ACC112 (cell line): ENCODE measurements at regions not wholly inside any gene's neighbourhood (a gene's known extent, or its start where the extent isn't known, plus 50 kb on each side); places are given as distances from the start of the nearest gene placed in this dataset.

Experiments used
- H2AFZ ChIP-seq: fragments of 200-600 bp; sonication (generic); one replicate; pipeline ENCODE4 v1.6.0; 2017; ENCODE audit warnings: antibody characterized with exemption, low read length; ENCODE audit not compliant: unreplicated experiment
- H3K27ac ChIP-seq: fragments of 200-600 bp; sonication (generic); 2 replicates; pipeline ENCODE4 v1.5.1; 2014; ENCODE audit warnings: low read depth, mild to moderate bottlenecking, antibody characterized with exemption, low read length, moderate library complexity
- H3K27me3 ChIP-seq: fragments of 200-600 bp; sonication (generic); 2 replicates; pipeline ENCODE4 v1.6.1; 2014; ENCODE audit warnings: mild to moderate bottlenecking, antibody characterized with exemption, low read length, moderate library complexity, mixed read lengths; ENCODE audit not compliant: insufficient read depth
- H3K36me3 ChIP-seq: fragments of 200-600 bp; sonication (generic); 2 replicates; pipeline ENCODE4 v1.6.1; 2016; ENCODE audit warnings: mild to moderate bottlenecking, antibody characterized with exemption, low read length, moderate library complexity, mixed read lengths; ENCODE audit not compliant: insufficient read depth
- H3K4me1 ChIP-seq: fragments of 200-600 bp; sonication (generic); one replicate; pipeline ENCODE4 v1.6.1; 2016; ENCODE audit warnings: low read length, mixed read lengths; ENCODE audit not compliant: insufficient read depth, unreplicated experiment, control insufficient read depth
- H3K4me3 ChIP-seq: fragments of 200-600 bp; sonication (generic); 2 replicates; pipeline ENCODE4 v1.5.1; 2014; ENCODE audit warnings: mild to moderate bottlenecking, low read depth, low read length
- H3K79me2 ChIP-seq: fragments of 200-600 bp; sonication (generic); one replicate; pipeline ENCODE4 v1.6.0; 2016; ENCODE audit warnings: low read length; ENCODE audit not compliant: control insufficient read depth, unreplicated experiment, insufficient read depth

- H3K79me2 ChIP-seq: no peaks in the 10 kb centered on the region
- H3K27ac ChIP-seq: no peak overlapping the region
- H3K27me3 ChIP-seq: peaks cover 63% of the 10 kb centered on the region
- H3K4me3 ChIP-seq: no peak overlapping the region
- H2AFZ ChIP-seq: no peak overlapping the region
- H3K36me3 ChIP-seq: no peaks in the 10 kb centered on the region
- H3K4me1 ChIP-seq: no peaks in the 10 kb centered on the region
Observed at GRCh38 chr14:96663076-96663475, 134.1 kb upstream of the VRK1 start.

GRCh38 chr14:96663491-96664067 lies 133.6 kb upstream of the VRK1 start:
- Histone ChIP-seq H3K27ac (no peak overlapping the region), H3K4me3 (no peak overlapping the region), H3K36me3 (no peaks in the 10 kb centered on the region), H3K4me1 (no peaks in the 10 kb centered on the region), H3K27me3 (peaks cover 63% of the 10 kb centered on the region), H3K79me2 (no peaks in the 10 kb centered on the region), H2AFZ (no peak overlapping the region)

- Histone ChIP-seq H3K36me3 (no peaks in the 10 kb centered on the region), H3K79me2 (no peaks in the 10 kb centered on the region), H3K4me1 (no peaks in the 10 kb centered on the region), H2AFZ (no peak overlapping the region), H3K27ac (no peak overlapping the region), H3K27me3 (peaks cover 46% of the 10 kb centered on the region), H3K4me3 (no peak overlapping the region)
Observed at GRCh38 chr14:96666088-96666487, 131.1 kb upstream of the VRK1 start.

- Histone ChIP-seq H2AFZ (no peak overlapping the region), H3K79me2 (no peaks in the 10 kb centered on the region), H3K27ac (no peak overlapping the region), H3K27me3 (peaks cover 11% of the 10 kb centered on the region), H3K4me3 (no peak overlapping the region), H3K36me3 (no peaks in the 10 kb centered on the region), H3K4me1 (no peaks in the 10 kb centered on the region)
Observed at GRCh38 chr14:96670391-96670790, 126.8 kb upstream of the VRK1 start.

GRCh38 chr14:96671218-96671617 lies 126.0 kb upstream of the VRK1 start:
- Histone ChIP-seq H3K36me3 (no peaks in the 10 kb centered on the region), H3K4me1 (no peaks in the 10 kb centered on the region), H3K27me3 (peaks cover 8% of the 10 kb centered on the region; the same call in 1 of the 2 replicates), H3K4me3 (no peak overlapping the region), H2AFZ (no peak overlapping the region), H3K79me2 (no peaks in the 10 kb centered on the region), H3K27ac (no peak overlapping the region)

GRCh38 chr14:96673706-96674105 lies 123.5 kb upstream of the VRK1 start:
- no peaks in the 10 kb centered on the region for H3K79me2 ChIP-seq
- H3K27me3 ChIP-seq: no peaks in the 10 kb centered on the region
- no peaks in the 10 kb centered on the region for H3K36me3 ChIP-seq
- H3K4me3 ChIP-seq: no peak overlapping the region
- no peak overlapping the region for H2AFZ ChIP-seq
- no peaks in the 10 kb centered on the region for H3K4me1 ChIP-seq
- H3K27ac ChIP-seq: no peak overlapping the region

GRCh38 chr14:96674121-96674520 lies 123.1 kb upstream of the VRK1 start:
- no peaks in the 10 kb centered on the region for H3K4me1 ChIP-seq
- H3K36me3 ChIP-seq: no peaks in the 10 kb centered on the region
- H2AFZ ChIP-seq: no peak overlapping the region
- H3K27me3 ChIP-seq: no peaks in the 10 kb centered on the region
- H3K27ac ChIP-seq: no peak overlapping the region
- no peaks in the 10 kb centered on the region for H3K79me2 ChIP-seq
- H3K4me3 ChIP-seq: no peak overlapping the region

- Histone ChIP-seq H3K27ac (no peak overlapping the region), H3K4me1 (no peaks in the 10 kb centered on the region), H3K4me3 (no peak overlapping the region), H2AFZ (no peak overlapping the region), H3K79me2 (no peaks in the 10 kb centered on the region), H3K27me3 (no peaks in the 10 kb centered on the region), H3K36me3 (no peaks in the 10 kb centered on the region)
Observed at GRCh38 chr14:96676166-96676565, 121.0 kb upstream of the VRK1 start.

- Histone ChIP-seq H3K36me3 (no peaks in the 10 kb centered on the region), H3K4me1 (no peaks in the 10 kb centered on the region), H2AFZ (no peak overlapping the region), H3K4me3 (no peak overlapping the region), H3K27me3 (no peaks in the 10 kb centered on the region), H3K27ac (no peak overlapping the region), H3K79me2 (no peaks in the 10 kb centered on the region)
Observed at GRCh38 chr14:96681829-96682228, 115.4 kb upstream of the VRK1 start.

- Histone ChIP-seq H2AFZ (no peak overlapping the region), H3K4me3 (no peak overlapping the region), H3K27me3 (no peaks in the 10 kb centered on the region), H3K27ac (no peak overlapping the region), H3K79me2 (no peaks in the 10 kb centered on the region), H3K4me1 (no peaks in the 10 kb centered on the region), H3K36me3 (no peaks in the 10 kb centered on the region)
Observed at GRCh38 chr14:96682401-96682800, 114.8 kb upstream of the VRK1 start.

- H3K4me3 ChIP-seq: no peak overlapping the region
- H3K27me3 ChIP-seq: no peaks in the 10 kb centered on the region
- no peaks in the 10 kb centered on the region for H3K79me2 ChIP-seq
- H3K27ac ChIP-seq: no peak overlapping the region
- no peaks in the 10 kb centered on the region for H3K36me3 ChIP-seq
- no peaks in the 10 kb centered on the region for H3K4me1 ChIP-seq
- no peak overlapping the region for H2AFZ ChIP-seq
Observed at GRCh38 chr14:96683562-96684289, 113.5 kb upstream of the VRK1 start.
